ENCODE measurements at regions not wholly inside any gene's neighbourhood (a gene's known extent, or its start where the extent isn't known, plus 50 kb on each side); places are given as distances from the start of the nearest gene placed in this dataset.
"Not testable (repeated sequence)": the region's sequence is repeated elsewhere in the genome, so short reads cannot be mapped to it uniquely, and the experiment has no call there.

- Histone ChIP-seq H3K27ac (ENCODE audit: low read depth in 1 of 2, low read length in 1 of 2) (no peak overlapping the region), H3K9me3 (ENCODE audit: control insufficient read depth in 2 of 2, insufficient read depth in 1 of 2, low read length in 1 of 2) (peaks cover 0 to 4% of the 10 kb centered on the region in 2 donors), H3K4me1 (ENCODE audit: control insufficient read depth in 2 of 2, insufficient read depth in 2 of 2, low read length in 2 of 2) (no peaks in the 10 kb centered on the region), H3K36me3 (ENCODE audit: control insufficient read depth in 2 of 2, insufficient read depth in 2 of 2, low read length in 1 of 2) (no peaks in the 10 kb centered on the region), H3K4me3 (ENCODE audit: low read length in 2 of 2) (no peak overlapping the region), H3K27me3 (ENCODE audit: control insufficient read depth in 2 of 2, insufficient read depth in 1 of 2, low read length in 1 of 2) (no peaks in the 10 kb centered on the region)
- DNase-seq (ENCODE audit: low read depth in 6 of 9, low spot score in 9 of 9), result no peak
- WGBS, result 97% methylated on average over 16 of the region's 16 CpGs
Measured at GRCh38 chr13:89163096-89163495, 1491.9 kb downstream of the SLITRK5 start.

GRCh38 chr13:89165685-89166084, 1494.5 kb downstream of the SLITRK5 start:
- H3K27me3 ChIP-seq (ENCODE audit: control insufficient read depth in 2 of 2, insufficient read depth in 1 of 2, low read length in 1 of 2), result no peaks in the 10 kb centered on the region
- no peak for DNase-seq (ENCODE audit: low read depth in 6 of 9, low spot score in 9 of 9)
- no peak overlapping the region for H3K27ac ChIP-seq (ENCODE audit: low read depth in 1 of 2, low read length in 1 of 2)
- WGBS, result 95% methylated on average over 1 of the region's 1 CpG
- no peak overlapping the region for H3K4me3 ChIP-seq (ENCODE audit: low read length in 2 of 2)
- no peaks in the 10 kb centered on the region for H3K36me3 ChIP-seq (ENCODE audit: control insufficient read depth in 2 of 2, insufficient read depth in 2 of 2, low read length in 1 of 2)
- peaks cover 0 to 4% of the 10 kb centered on the region in 2 donors for H3K9me3 ChIP-seq (ENCODE audit: control insufficient read depth in 2 of 2, insufficient read depth in 1 of 2, low read length in 1 of 2)
- H3K4me1 ChIP-seq (ENCODE audit: control insufficient read depth in 2 of 2, insufficient read depth in 2 of 2, low read length in 2 of 2), result no peaks in the 10 kb centered on the region

- DNase-seq (ENCODE audit: low read depth in 6 of 9, low spot score in 9 of 9), result no peak
- no peak overlapping the region for H3K27ac ChIP-seq (ENCODE audit: low read depth in 1 of 2, low read length in 1 of 2)
- no peaks in the 10 kb centered on the region for H3K27me3 ChIP-seq (ENCODE audit: control insufficient read depth in 2 of 2, insufficient read depth in 1 of 2, low read length in 1 of 2)
- no peak overlapping the region for H3K4me3 ChIP-seq (ENCODE audit: low read length in 2 of 2)
- H3K4me1 ChIP-seq (ENCODE audit: control insufficient read depth in 2 of 2, insufficient read depth in 2 of 2, low read length in 2 of 2), result no peaks in the 10 kb centered on the region
- WGBS, result 92% methylated on average over 1 of the region's 1 CpG
- no peaks in the 10 kb centered on the region for H3K36me3 ChIP-seq (ENCODE audit: control insufficient read depth in 2 of 2, insufficient read depth in 2 of 2, low read length in 1 of 2)
- no peaks in the 10 kb centered on the region for H3K9me3 ChIP-seq (ENCODE audit: control insufficient read depth in 2 of 2, insufficient read depth in 1 of 2, low read length in 1 of 2)
Measured at GRCh38 chr13:89169951-89170350, 1498.8 kb downstream of the SLITRK5 start.

- no peak for DNase-seq (ENCODE audit: low read depth in 6 of 9, low spot score in 9 of 9)
- no peaks in the 10 kb centered on the region for H3K27me3 ChIP-seq (ENCODE audit: control insufficient read depth in 2 of 2, insufficient read depth in 1 of 2, low read length in 1 of 2)
- no peaks in the 10 kb centered on the region for H3K36me3 ChIP-seq (ENCODE audit: control insufficient read depth in 2 of 2, insufficient read depth in 2 of 2, low read length in 1 of 2)
- no peak overlapping the region for H3K4me3 ChIP-seq (ENCODE audit: low read length in 2 of 2)
- no peak overlapping the region for H3K27ac ChIP-seq (ENCODE audit: low read depth in 1 of 2, low read length in 1 of 2)
- H3K4me1 ChIP-seq (ENCODE audit: control insufficient read depth in 2 of 2, insufficient read depth in 2 of 2, low read length in 2 of 2), result no peaks in the 10 kb centered on the region
- peaks cover 2 to 10% of the 10 kb centered on the region in 2 donors for H3K9me3 ChIP-seq (ENCODE audit: control insufficient read depth in 2 of 2, insufficient read depth in 1 of 2, low read length in 1 of 2)
Measured at GRCh38 chr13:89181041-89181440, 1509.9 kb downstream of the SLITRK5 start.

- no peak overlapping the region for H3K27ac ChIP-seq (ENCODE audit: low read depth in 1 of 2, low read length in 1 of 2)
- no peaks in the 10 kb centered on the region for H3K36me3 ChIP-seq (ENCODE audit: control insufficient read depth in 2 of 2, insufficient read depth in 2 of 2, low read length in 1 of 2)
- no peak overlapping the region for H3K4me3 ChIP-seq (ENCODE audit: low read length in 2 of 2)
- DNase-seq (ENCODE audit: low read depth in 6 of 9, low spot score in 9 of 9), result no peak
- H3K4me1 ChIP-seq (ENCODE audit: control insufficient read depth in 2 of 2, insufficient read depth in 2 of 2, low read length in 2 of 2), result no peaks in the 10 kb centered on the region
- H3K27me3 ChIP-seq (ENCODE audit: control insufficient read depth in 2 of 2, insufficient read depth in 1 of 2, low read length in 1 of 2), result no peaks in the 10 kb centered on the region
- 61% methylated on average over 4 of the region's 4 CpGs for WGBS
- H3K9me3 ChIP-seq (ENCODE audit: control insufficient read depth in 2 of 2, insufficient read depth in 1 of 2, low read length in 1 of 2), result no peaks in the 10 kb centered on the region
Measured at GRCh38 chr13:89199138-89199537, 1528.0 kb downstream of the SLITRK5 start.

- no peaks in the 10 kb centered on the region for H3K4me1 ChIP-seq (ENCODE audit: control insufficient read depth in 2 of 2, insufficient read depth in 2 of 2, low read length in 2 of 2)
- 93% methylated on average over 1 of the region's 1 CpG for WGBS
- no peaks in the 10 kb centered on the region for H3K9me3 ChIP-seq (ENCODE audit: control insufficient read depth in 2 of 2, insufficient read depth in 1 of 2, low read length in 1 of 2)
- H3K27me3 ChIP-seq (ENCODE audit: control insufficient read depth in 2 of 2, insufficient read depth in 1 of 2, low read length in 1 of 2), result no peaks in the 10 kb centered on the region
- no peaks in the 10 kb centered on the region for H3K36me3 ChIP-seq (ENCODE audit: control insufficient read depth in 2 of 2, insufficient read depth in 2 of 2, low read length in 1 of 2)
- DNase-seq (ENCODE audit: low read depth in 6 of 9, low spot score in 9 of 9), result no peak
- H3K27ac ChIP-seq (ENCODE audit: low read depth in 1 of 2, low read length in 1 of 2), result no peak overlapping the region
- no peak overlapping the region for H3K4me3 ChIP-seq (ENCODE audit: low read length in 2 of 2)
Measured at GRCh38 chr13:89204435-89204834, 1533.3 kb downstream of the SLITRK5 start.

- Histone ChIP-seq H3K4me1 (ENCODE audit: control insufficient read depth in 2 of 2, insufficient read depth in 2 of 2, low read length in 2 of 2) (no peaks in the 10 kb centered on the region), H3K4me3 (ENCODE audit: low read length in 2 of 2) (no peak overlapping the region), H3K9me3 (ENCODE audit: control insufficient read depth in 2 of 2, insufficient read depth in 1 of 2, low read length in 1 of 2) (no peaks in the 10 kb centered on the region), H3K27ac (ENCODE audit: low read depth in 1 of 2, low read length in 1 of 2) (no peak overlapping the region), H3K36me3 (ENCODE audit: control insufficient read depth in 2 of 2, insufficient read depth in 2 of 2, low read length in 1 of 2) (no peaks in the 10 kb centered on the region), H3K27me3 (ENCODE audit: control insufficient read depth in 2 of 2, insufficient read depth in 1 of 2, low read length in 1 of 2) (no peaks in the 10 kb centered on the region)
- WGBS, result 82% methylated on average over 3 of the region's 3 CpGs
- no peak for DNase-seq (ENCODE audit: low read depth in 6 of 9, low spot score in 9 of 9)
Measured at GRCh38 chr13:89205856-89206520, 1534.8 kb downstream of the SLITRK5 start.

- H3K4me3 ChIP-seq (ENCODE audit: low read length in 2 of 2), result no peak overlapping the region
- H3K36me3 ChIP-seq (ENCODE audit: control insufficient read depth in 2 of 2, insufficient read depth in 2 of 2, low read length in 1 of 2), result no peaks in the 10 kb centered on the region
- no peak overlapping the region for H3K27ac ChIP-seq (ENCODE audit: low read depth in 1 of 2, low read length in 1 of 2)
- no peak for DNase-seq (ENCODE audit: low read depth in 6 of 9, low spot score in 9 of 9)
- no peaks in the 10 kb centered on the region for H3K27me3 ChIP-seq (ENCODE audit: control insufficient read depth in 2 of 2, insufficient read depth in 1 of 2, low read length in 1 of 2)
- 92% methylated on average over 1 of the region's 1 CpG for WGBS
- no peaks in the 10 kb centered on the region for H3K9me3 ChIP-seq (ENCODE audit: control insufficient read depth in 2 of 2, insufficient read depth in 1 of 2, low read length in 1 of 2)
- no peaks in the 10 kb centered on the region for H3K4me1 ChIP-seq (ENCODE audit: control insufficient read depth in 2 of 2, insufficient read depth in 2 of 2, low read length in 2 of 2)
Measured at GRCh38 chr13:89212186-89212585, 1541.0 kb downstream of the SLITRK5 start.

GRCh38 chr13:89214185-89214584, 1543.0 kb downstream of the SLITRK5 start:
- Histone ChIP-seq H3K4me3 (ENCODE audit: low read length in 2 of 2) (no peak overlapping the region), H3K36me3 (ENCODE audit: control insufficient read depth in 2 of 2, insufficient read depth in 2 of 2, low read length in 1 of 2) (no peaks in the 10 kb centered on the region), H3K27ac (ENCODE audit: low read depth in 1 of 2, low read length in 1 of 2) (no peak overlapping the region), H3K27me3 (ENCODE audit: control insufficient read depth in 2 of 2, insufficient read depth in 1 of 2, low read length in 1 of 2) (no peaks in the 10 kb centered on the region), H3K9me3 (ENCODE audit: control insufficient read depth in 2 of 2, insufficient read depth in 1 of 2, low read length in 1 of 2) (no peaks in the 10 kb centered on the region), H3K4me1 (ENCODE audit: control insufficient read depth in 2 of 2, insufficient read depth in 2 of 2, low read length in 2 of 2) (no peaks in the 10 kb centered on the region)
- no peak for DNase-seq (ENCODE audit: low read depth in 6 of 9, low spot score in 9 of 9)
- 93% methylated on average over 1 of the region's 1 CpG for WGBS

- not testable (repeated sequence) for H3K36me3 ChIP-seq (ENCODE audit: control insufficient read depth in 2 of 2, insufficient read depth in 2 of 2, low read length in 1 of 2); H3K27me3 ChIP-seq (ENCODE audit: control insufficient read depth in 2 of 2, insufficient read depth in 1 of 2, low read length in 1 of 2); H3K4me1 ChIP-seq (ENCODE audit: control insufficient read depth in 2 of 2, insufficient read depth in 2 of 2, low read length in 2 of 2); H3K4me3 ChIP-seq (ENCODE audit: low read length in 2 of 2); DNase-seq (ENCODE audit: low read depth in 6 of 9, low spot score in 9 of 9); H3K27ac ChIP-seq (ENCODE audit: low read depth in 1 of 2, low read length in 1 of 2); H3K9me3 ChIP-seq (ENCODE audit: control insufficient read depth in 2 of 2, insufficient read depth in 1 of 2, low read length in 1 of 2)
- WGBS, result 89% methylated on average over 13 of the region's 13 CpGs
Measured at GRCh38 chr13:89215319-89215718, 1544.1 kb downstream of the SLITRK5 start.

Data from thymus (tissue), 11 donors.